ENCODE measurements at regions not wholly inside any gene's neighbourhood (a gene's known extent, or its start where the extent isn't known, plus 50 kb on each side); places are given as distances from the start of the nearest gene placed in this dataset.

DNA sequence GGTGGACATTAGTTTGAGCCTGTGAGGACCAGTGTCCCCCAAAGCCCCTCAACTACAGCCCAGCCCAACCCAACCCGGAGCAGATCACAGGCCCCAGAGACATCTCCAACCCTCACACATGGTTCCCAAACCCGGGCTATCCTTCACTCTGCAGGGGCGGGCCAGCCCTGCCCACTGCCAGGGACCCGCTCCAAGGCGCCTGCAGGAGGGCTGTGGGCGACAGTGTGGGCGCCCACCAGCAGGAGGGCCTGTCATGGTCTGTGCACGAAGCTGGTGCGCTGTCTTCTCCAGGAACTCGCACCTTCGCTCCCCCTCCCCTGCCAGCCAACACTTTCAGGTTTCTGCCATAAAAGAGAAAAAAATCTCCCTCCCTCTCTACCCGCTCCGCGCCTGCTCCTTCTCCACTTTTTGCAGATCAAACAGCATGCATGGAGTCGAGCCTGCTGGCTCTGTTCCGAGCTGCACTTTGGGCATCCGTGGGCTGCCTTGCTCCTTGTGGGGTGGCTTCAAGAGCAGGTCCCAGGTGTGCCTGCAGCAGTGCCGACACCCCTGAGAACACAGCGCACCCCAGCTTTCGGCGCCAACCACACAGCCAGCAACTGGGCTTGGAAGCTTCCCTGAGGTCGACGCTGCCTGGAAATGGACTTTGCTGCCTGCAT, 133.7 kb upstream of the PPP1R26 start:
- no peak overlapping the region for H2BK15ac ChIP-seq (ENCODE audit: low read depth, low read length)
- H2BK5ac ChIP-seq (ENCODE audit: low read depth, low read length, poor library complexity, severe bottlenecking): no peak overlapping the region
- H4K5ac ChIP-seq (ENCODE audit: low read depth, low read length): no peak overlapping the region
- H3K56ac ChIP-seq (ENCODE audit: extremely low read depth, insufficient read depth, low read length): no peak overlapping the region
- no peak overlapping the region for H2BK120ac ChIP-seq (ENCODE audit: low read depth, low read length)
- CTCF ChIA-PET: no interaction called here
- H2BK20ac ChIP-seq (ENCODE audit: low read depth, low read length): no peak overlapping the region
- no peak for ATAC-seq (ENCODE audit: low read depth)
- in situ Hi-C loops (cut with MboI; ENCODE audit: low sequenced_read_pairs): no loop called here
- no peak overlapping the region for H3K14ac ChIP-seq (replicated peaks; ENCODE audit: low read depth, low read length)
- POLR2A ChIA-PET (ENCODE audit: unreplicated experiment): no interaction called here
- no peaks in the 10 kb centered on the region for H3K9me1 ChIP-seq (ENCODE audit: insufficient read depth, low read length)
- intact Hi-C loops (cut with micrococcal nuclease): no loop called here
- dilution Hi-C loops (cut with HindIII; ENCODE audit: low sequenced_read_pairs, unreplicated experiment): no loop called here
- H3K4me3 ChIP-seq (ENCODE audit: insufficient read depth, low read depth, low read length): no peak overlapping the region
- H4K91ac ChIP-seq (ENCODE audit: insufficient read depth, low read depth, low read length): no peak overlapping the region
- H4K20me1 ChIP-seq (ENCODE audit: insufficient read depth, low read length): no peaks in the 10 kb centered on the region
- no peaks in the 10 kb centered on the region for H3K36me3 ChIP-seq (ENCODE audit: control insufficient read depth, insufficient read depth, low read length)
- H3K27me3 ChIP-seq (ENCODE audit: control insufficient read depth, insufficient read depth, low read length): no peaks in the 10 kb centered on the region; the same call in 1 of the 2 replicates
- no peaks in the 10 kb centered on the region for H3K79me1 ChIP-seq (ENCODE audit: low read depth in 1 of 2, low read length in 2 of 2)
- no peak overlapping the region for H2AK5ac ChIP-seq (ENCODE audit: low read depth, low read length)
- no peak overlapping the region for H3K27ac ChIP-seq (ENCODE audit: insufficient read depth, low read length)
- no peak overlapping the region for H4K8ac ChIP-seq (ENCODE audit: low read depth in 2 of 2, low read length in 2 of 2)
- H3K4me1 ChIP-seq (ENCODE audit: control insufficient read depth, insufficient read depth, low read length): no peaks in the 10 kb centered on the region
- H3K9me3 ChIP-seq (ENCODE audit: control insufficient read depth, insufficient read depth, low read length): no peaks in the 10 kb centered on the region; the same call in 1 of the 2 replicates
- TF ChIP-seq CEBPB (IDR thresholded peaks at IDR 0.05; ENCODE audit: low read depth, low read length): no peak
- BruUV-seq (replicated peaks): no TSS peak
- no peak overlapping the region for H3K4me2 ChIP-seq (ENCODE audit: low read depth, low read length)
- H2AK9ac ChIP-seq (replicated peaks; ENCODE audit: low read depth, low read length, poor library complexity): no peak overlapping the region
- H3K23ac ChIP-seq (ENCODE audit: low read depth, low read length): no peak overlapping the region
- no peak for DNase-seq
- H3K9ac ChIP-seq (ENCODE audit: low read depth, low read length): no peak overlapping the region
- no peak overlapping the region for H2AFZ ChIP-seq (replicated peaks; ENCODE audit: low read length, poor library complexity)
- WGBS, 2 experiments (ENCODE audit: extremely low coverage in 2 of 2, insufficient read length in 1 of 2): 45% methylated on average over 9 of the region's 23 CpGs; no CpG with 5 or more reads in 1 of the 2 experiments
- no peak overlapping the region for H3K18ac ChIP-seq (ENCODE audit: low read depth, low read length)
- no peak overlapping the region for H3K4ac ChIP-seq (ENCODE audit: low read depth, low read length)

Measured in IMR-90 (cell line).